HCT116 (cell line): ENCODE measurements at regions not wholly inside any gene's neighbourhood (a gene's known extent, or its start where the extent isn't known, plus 50 kb on each side); places are given as distances from the start of the nearest gene placed in this dataset.
"Not testable (repeated sequence)": the region's sequence is repeated elsewhere in the genome, so short reads cannot be mapped to it uniquely, and the experiment has no call there.

Experiments
- ATAC-seq: fragments of 200-7000 bp; cut with Tn5 transposase; 2 replicates; pipeline ENCODE4 v1.9.1; 2020; ENCODE audit warnings: mild to moderate bottlenecking, moderate library complexity
- BruUV-seq: library from RNA; stranded (reverse); fragments of 400-500 nt; replicated peaks from 2 replicates; lab custom pipeline; 2021; lab: Mats Ljungman, UMichigan
- CTCF ChIA-PET: fragments of 300-600 bp; sonication (Branson Sonifier 250); formaldehyde crosslinking; loops from one replicate; lab custom pipeline; 2021; ENCODE audit warnings: antibody characterized with exemption; lab: Charles Lee
- POLR2A ChIA-PET: fragments of 300-600, 350-600 bp; sonication (Branson Sonifier 250); formaldehyde crosslinking; loops from one replicate; lab custom pipeline; 2021; ENCODE audit warnings: antibody characterized with exemption; lab: Charles Lee
- RAD21 ChIA-PET, 2 experiments: fragments of 300-600 bp; sonication (Branson Sonifier 250); formaldehyde crosslinking; loops; one replicate each; lab custom pipeline; 2023; ENCODE audit warnings: low total read pairs in 2 of 2; ENCODE audit not compliant: uncharacterized antibody in 2 of 2, unreplicated experiment in 2 of 2, low non-redundant PET in 1 of 2; lab: Charles Lee
- DNase-seq: peaks from one replicate; pipeline ENCODE4 v3.0.0-alpha.2; 2010; ENCODE audit warnings: low read depth, low spot score
- H2AFZ ChIP-seq: fragments of 200-600 bp; shearing (Covaris generic), sonication (generic); 2 replicates; pipeline ENCODE4 v1.6.1; 2017; ENCODE audit warnings: low read depth, mixed run types, mixed read lengths, antibody characterized with exemption, low read length; ENCODE audit not compliant: poor library complexity, severe bottlenecking
- H3K27ac ChIP-seq: 2 replicates; pipeline ENCODE4 v1.5.1; 2012; ENCODE audit warnings: low read depth, low read length
- H3K27me3 ChIP-seq: fragments of 200-600 bp; sonication (generic); 2 replicates; pipeline ENCODE4 v1.6.1; 2016; ENCODE audit warnings: mixed run types, low read length, mixed read lengths; ENCODE audit not compliant: insufficient read depth
- H3K36me3 ChIP-seq, 2 experiments: fragments of 200-500 bp in 1 of 2; fragments of 200-600 bp in 1 of 2; sonication (Bioruptor generic) in 1 of 2; sonication (generic) in 1 of 2; 2 replicates each; pipeline versions ENCODE4 v1.5.1 to v1.6.1; 2014 to 2016; ENCODE audit warnings: low read length in 2 of 2, inconsistent platforms in 1 of 2, mixed read lengths in 1 of 2, mixed run types in 1 of 2; ENCODE audit not compliant: insufficient read depth in 2 of 2, control insufficient read depth in 1 of 2
- H3K4me1 ChIP-seq, 2 experiments: fragments of 200-600 bp in 1 of 2; sonication (generic) in 1 of 2; 2 replicates each; pipeline versions ENCODE4 v1.5.1 to v1.6.1; 2012 to 2017; ENCODE audit warnings: low read length in 2 of 2, inconsistent platforms in 1 of 2, mild to moderate bottlenecking in 1 of 2, mixed read lengths in 1 of 2, mixed run types in 1 of 2, moderate library complexity in 1 of 2; ENCODE audit not compliant: insufficient read depth in 2 of 2, control insufficient read depth in 1 of 2
- H3K4me2 ChIP-seq: fragments of 200-600 bp; sonication (generic); 2 replicates; pipeline ENCODE4 v1.6.1; 2017; ENCODE audit warnings: mixed run types, low read length, mixed read lengths
- H3K4me3 ChIP-seq, 2 experiments: fragments of 200-600 bp in 1 of 2; sonication (generic) in 1 of 2; replicated peaks in 1 of 2; 2 replicates each; pipeline ENCODE4 v1.5.1; 2011 to 2016; ENCODE audit warnings: low read length in 2 of 2, control low read depth in 1 of 2, low read depth in 1 of 2, mild to moderate bottlenecking in 1 of 2, mixed read lengths in 1 of 2, mixed run types in 1 of 2
- H3K79me2 ChIP-seq: fragments of 200-600 bp; sonication (generic); 2 replicates; pipeline ENCODE4 v1.6.1; 2017; ENCODE audit warnings: mild to moderate bottlenecking, mixed run types, low read length, moderate library complexity, mixed read lengths; ENCODE audit not compliant: insufficient read depth
- H3K9ac ChIP-seq: fragments of 200-600 bp; sonication (generic); 2 replicates; pipeline ENCODE4 v1.6.1; 2016; ENCODE audit warnings: low read length, mixed read lengths
- H3K9me2 ChIP-seq: fragments of 200-600 bp; sonication (generic), shearing (Covaris generic); 2 replicates; pipeline ENCODE4 v1.6.1; 2017; ENCODE audit warnings: mixed run types, mild to moderate bottlenecking, moderate library complexity; ENCODE audit not compliant: insufficient read depth
- H3K9me3 ChIP-seq, 2 experiments: fragments of 200-500 bp in 1 of 2; fragments of 200-600 bp in 1 of 2; sonication (Bioruptor generic) in 1 of 2; sonication (generic) in 1 of 2; 2 replicates each; pipeline ENCODE4 v1.6.1; 2014 to 2017; ENCODE audit warnings: low read length in 2 of 2, mixed read lengths in 2 of 2, inconsistent platforms in 1 of 2, low read depth in 1 of 2, mild to moderate bottlenecking in 1 of 2, mixed run types in 1 of 2, moderate library complexity in 1 of 2; ENCODE audit not compliant: control insufficient read depth in 1 of 2, insufficient read depth in 1 of 2
- H4K20me1 ChIP-seq: fragments of 200-600 bp; sonication (generic), shearing (Covaris generic); 2 replicates; pipeline ENCODE4 v1.6.1; 2017; ENCODE audit warnings: mixed run types, mild to moderate bottlenecking, moderate library complexity; ENCODE audit not compliant: insufficient read depth
- CBX3 ChIP-seq: IDR thresholded peaks from 2 replicates; pipeline ENCODE4 v1.6.1; 2012; ENCODE audit warnings: low read depth
- CEBPB ChIP-seq: IDR thresholded peaks from 2 replicates; pipeline ENCODE4 v1.6.1; 2012; ENCODE audit warnings: low read depth
- ELF1 ChIP-seq: IDR thresholded peaks from 2 replicates; pipeline ENCODE4 v1.6.1; 2012; ENCODE audit warnings: low read depth, borderline replicate concordance
- EZH2 ChIP-seq: fragments of 200-600 bp; sonication (generic); IDR thresholded peaks from 2 replicates; pipeline ENCODE4 v1.6.1; 2017; ENCODE audit warnings: antibody characterized with exemption, mixed run types
- EZH2phosphoT487 ChIP-seq: fragments of 200-600 bp; IDR thresholded peaks from 2 replicates; pipeline ENCODE4 v1.6.1; 2018; ENCODE audit warnings: antibody characterized with exemption, borderline replicate concordance
- POLR2AphosphoS5 ChIP-seq: IDR thresholded peaks from 2 replicates; pipeline ENCODE4 v1.6.1; 2011; ENCODE audit warnings: mild to moderate bottlenecking, low read depth, low read length, moderate library complexity
- RAD21 ChIP-seq: IDR thresholded peaks from 2 replicates; pipeline ENCODE4 v1.6.1; 2012; ENCODE audit warnings: low read depth, mild to moderate bottlenecking
- SP1 ChIP-seq: IDR thresholded peaks from 2 replicates; pipeline ENCODE4 v1.6.1; 2012; ENCODE audit warnings: low read depth
- TCF7L2 ChIP-seq: IDR thresholded peaks from 2 replicates; pipeline ENCODE4 v1.7.0; 2011; ENCODE audit warnings: borderline replicate concordance, inconsistent platforms; ENCODE audit not compliant: insufficient read depth, insufficient read length; ENCODE audit errors: extremely low read depth
- ZBTB33 ChIP-seq: IDR thresholded peaks from 2 replicates; pipeline ENCODE4 v1.6.1; 2011; ENCODE audit warnings: mild to moderate bottlenecking, low read length, moderate library complexity; ENCODE audit not compliant: insufficient replicate concordance; ENCODE audit errors: extremely low read depth
- ZNF274 ChIP-seq: fragments of 200-500 bp; sonication (Bioruptor generic); IDR thresholded peaks from 2 replicates; pipeline ENCODE4 v1.6.1; 2014; ENCODE audit warnings: mild to moderate bottlenecking, low read depth, low read length, inconsistent platforms
- intact Hi-C: fragments of 100-400 bp; cut with micrococcal nuclease; formaldehyde crosslinking; loops from 2 replicates; pipeline ENCODE4 v1.10.0; 2022
- TF ChIP-seq, protein P1 (sequence below), 3 experiments: fragments of 200-600 bp in 1 of 3; sonication (generic) in 1 of 3; IDR thresholded peaks in 2 of 3; conservative IDR thresholded peaks in 1 of 3; 2 replicates each; pipeline ENCODE4 v1.5.1; 2012 to 2017; ENCODE audit warnings: low read depth in 2 of 3, low read length in 2 of 3, antibody characterized with exemption in 1 of 3, borderline replicate concordance in 1 of 3, control low read depth in 1 of 3, mild to moderate bottlenecking in 1 of 3, mixed read lengths in 1 of 3, mixed run types in 1 of 3, moderate library complexity in 1 of 3; ENCODE audit not compliant: insufficient read depth in 1 of 3
- TF ChIP-seq, protein P2 (sequence below): IDR thresholded peaks from 2 replicates; pipeline ENCODE4 v1.6.1; 2012

DNA sequence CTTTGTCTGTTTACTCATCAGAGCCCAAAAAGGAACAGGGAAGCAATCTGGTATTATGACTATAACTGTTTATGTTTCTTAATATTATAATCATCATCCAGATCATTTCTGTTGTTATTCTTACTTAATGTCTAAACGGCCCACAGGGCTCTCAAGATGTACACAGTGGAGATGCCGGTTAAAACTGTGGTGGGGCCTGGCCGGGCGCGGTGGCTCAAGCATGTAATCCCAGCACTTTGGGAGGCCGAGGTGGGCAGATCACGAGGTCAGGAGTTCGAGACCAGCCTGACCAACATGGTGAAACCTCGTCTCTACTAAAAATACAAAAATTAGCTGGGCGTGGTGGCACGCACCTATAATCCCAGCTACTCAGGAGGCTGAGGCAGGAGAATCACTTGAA is 381.2 kb upstream of the CAMK1G start:
- H3K9me2 ChIP-seq, POLR2A ChIA-PET, H3K9ac ChIP-seq, H3K36me3 ChIP-seq, H3K4me2 ChIP-seq, H3K79me2 ChIP-seq, H3K4me1 ChIP-seq, BruUV-seq, ATAC-seq, intact Hi-C loops, RAD21 ChIA-PET, H3K9me3 ChIP-seq, DNase-seq, H2AFZ ChIP-seq, H3K27ac ChIP-seq, H3K4me3 ChIP-seq, H4K20me1 ChIP-seq: not testable (repeated sequence)
- peaks cover 18% of the 10 kb centered on the region for H3K27me3 ChIP-seq
- CTCF ChIA-PET: interaction anchor here (0.7 to 2.0 kb wide), 10 partner anchors 8 to 550 kb away, joined by 3 to 6 read pairs (median 4); no protein-coding TSS in a partner anchor

GRCh38 chr1:209202830-209203532 is 380.5 kb upstream of the CAMK1G start:
- Histone ChIP-seq H3K27me3 (peaks cover 20% of the 10 kb centered on the region), H3K4me2 (no peak overlapping the region), H3K36me3 (no peaks in the 10 kb centered on the region), H3K4me1 (no peaks in the 10 kb centered on the region), H3K79me2 (no peaks in the 10 kb centered on the region), H3K9ac (no peak overlapping the region), H4K20me1 (no peaks in the 10 kb centered on the region), H2AFZ (no peak overlapping the region), H3K9me2 (no peaks in the 10 kb centered on the region), H3K4me3 (no peak overlapping the region), H3K27ac (no peak overlapping the region), H3K9me3 (no peaks in the 10 kb centered on the region)
- ChIA-PET POLR2A (no interaction called here), RAD21 (no interaction called here), CTCF (interaction anchor here (0.7 to 2.0 kb wide), 9 partner anchors 9 to 551 kb away, joined by 3 to 6 read pairs (median 4); no protein-coding TSS in a partner anchor)
- TF ChIP-seq CEBPB: no peak
- TF ChIP-seq ZNF274: no peak
- no peak for TF ChIP-seq EZH2phosphoT487
- no peak for TF ChIP-seq SP1
- TF ChIP-seq EZH2: no peak
- no peak for TF ChIP-seq TCF7L2
- no peak for TF ChIP-seq ELF1
- TF ChIP-seq CBX3: no peak
- peak; percentile 63 for TF ChIP-seq RAD21
- TF ChIP-seq POLR2AphosphoS5: no peak
- TF ChIP-seq, protein P1, sequence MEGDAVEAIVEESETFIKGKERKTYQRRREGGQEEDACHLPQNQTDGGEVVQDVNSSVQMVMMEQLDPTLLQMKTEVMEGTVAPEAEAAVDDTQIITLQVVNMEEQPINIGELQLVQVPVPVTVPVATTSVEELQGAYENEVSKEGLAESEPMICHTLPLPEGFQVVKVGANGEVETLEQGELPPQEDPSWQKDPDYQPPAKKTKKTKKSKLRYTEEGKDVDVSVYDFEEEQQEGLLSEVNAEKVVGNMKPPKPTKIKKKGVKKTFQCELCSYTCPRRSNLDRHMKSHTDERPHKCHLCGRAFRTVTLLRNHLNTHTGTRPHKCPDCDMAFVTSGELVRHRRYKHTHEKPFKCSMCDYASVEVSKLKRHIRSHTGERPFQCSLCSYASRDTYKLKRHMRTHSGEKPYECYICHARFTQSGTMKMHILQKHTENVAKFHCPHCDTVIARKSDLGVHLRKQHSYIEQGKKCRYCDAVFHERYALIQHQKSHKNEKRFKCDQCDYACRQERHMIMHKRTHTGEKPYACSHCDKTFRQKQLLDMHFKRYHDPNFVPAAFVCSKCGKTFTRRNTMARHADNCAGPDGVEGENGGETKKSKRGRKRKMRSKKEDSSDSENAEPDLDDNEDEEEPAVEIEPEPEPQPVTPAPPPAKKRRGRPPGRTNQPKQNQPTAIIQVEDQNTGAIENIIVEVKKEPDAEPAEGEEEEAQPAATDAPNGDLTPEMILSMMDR (IDR thresholded peaks at IDR 0.05 in 2 of 3, conservative IDR thresholded peaks at IDR 0.05 in 1 of 3; ENCODE audit: borderline replicate concordance in 1 of 3, insufficient read depth in 1 of 3, low read depth in 2 of 3, low read length in 2 of 3): peak; percentile 64 to 79 (median 65); a peak in 5 of 6 replicates
- TF ChIP-seq, protein P2, sequence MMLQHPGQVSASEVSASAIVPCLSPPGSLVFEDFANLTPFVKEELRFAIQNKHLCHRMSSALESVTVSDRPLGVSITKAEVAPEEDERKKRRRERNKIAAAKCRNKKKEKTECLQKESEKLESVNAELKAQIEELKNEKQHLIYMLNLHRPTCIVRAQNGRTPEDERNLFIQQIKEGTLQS: no peak
- no peak for TF ChIP-seq ZBTB33
- ATAC-seq (peak; percentile 68), DNase-seq (peak; percentile 46)
- intact Hi-C loops: loop anchor here (1.0 kb wide), 3 partner anchors 151 to 310 kb away; no protein-coding TSS in a partner anchor
- no TSS peak for BruUV-seq
